HG02852 (cell line): ENCODE measurements at regions not wholly inside any gene's neighbourhood (a gene's known extent, or its start where the extent isn't known, plus 50 kb on each side); places are given as distances from the start of the nearest gene placed in this dataset.

Source experiments
- ATAC-seq: cut with Tn5 transposase; IDR thresholded peaks from one replicate; pipeline ENCODE4 v1.9.1; 2021; ENCODE audit warnings: mild to moderate bottlenecking, moderate library complexity; ENCODE audit not compliant: unreplicated experiment

DNA sequence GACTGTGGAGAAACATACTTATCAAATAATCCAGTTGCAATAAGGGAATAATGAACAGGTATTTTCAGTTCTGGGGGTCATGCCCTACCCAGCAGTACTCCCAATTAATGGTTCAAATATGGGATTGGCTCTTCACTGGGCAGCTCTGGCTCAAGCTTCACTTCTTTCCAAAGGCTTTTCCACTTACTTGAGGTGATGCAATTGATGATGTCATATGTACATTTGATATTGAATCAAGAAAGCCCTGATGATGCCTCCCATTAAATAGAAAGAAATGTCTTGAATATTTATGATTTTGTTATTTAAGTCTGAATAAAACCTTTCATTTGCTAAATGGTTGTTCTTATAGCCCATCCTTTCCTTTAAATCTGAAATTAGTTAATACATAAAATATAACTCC lies 789.9 kb downstream of the USP25 start:
- ATAC-seq = no peak

DNA sequence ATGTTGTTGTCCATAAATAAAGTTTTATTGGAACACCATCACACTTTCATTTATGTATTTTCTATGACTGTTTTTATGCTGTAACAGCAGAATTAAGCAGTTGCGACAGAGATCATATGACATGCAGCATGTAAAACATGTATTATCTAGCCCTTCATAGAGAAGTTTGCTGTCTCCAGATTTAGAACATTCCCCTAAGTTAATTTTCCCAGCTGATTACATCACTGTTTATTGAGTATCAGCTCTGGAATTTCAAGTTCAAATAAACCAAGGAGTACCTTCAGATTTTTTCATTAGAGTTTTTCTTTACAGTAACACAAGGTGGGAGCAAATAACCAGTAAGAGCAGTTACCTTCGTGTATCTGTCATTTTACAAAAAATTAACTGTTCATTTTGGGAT lies 792.8 kb downstream of the USP25 start:
- no peak for ATAC-seq

GRCh38 chr21:16530656-16531055 lies 800.9 kb downstream of the USP25 start:
- no peak for ATAC-seq

- ATAC-seq = no peak
Measured at GRCh38 chr21:16532840-16533239, 803.1 kb downstream of the USP25 start.

- no peak for ATAC-seq
Measured at GRCh38 chr21:16533692-16534407, 804.1 kb downstream of the USP25 start.

GRCh38 chr21:16534408-16535101 lies 804.8 kb downstream of the USP25 start:
- ATAC-seq = no peak

- no peak for ATAC-seq
Measured at GRCh38 chr21:16535102-16535422, 805.3 kb downstream of the USP25 start.

- ATAC-seq = no peak
Measured at GRCh38 chr21:16535626-16536025, 805.8 kb downstream of the USP25 start.

GRCh38 chr21:16536140-16536539 lies 806.4 kb downstream of the USP25 start:
- ATAC-seq = no peak

DNA sequence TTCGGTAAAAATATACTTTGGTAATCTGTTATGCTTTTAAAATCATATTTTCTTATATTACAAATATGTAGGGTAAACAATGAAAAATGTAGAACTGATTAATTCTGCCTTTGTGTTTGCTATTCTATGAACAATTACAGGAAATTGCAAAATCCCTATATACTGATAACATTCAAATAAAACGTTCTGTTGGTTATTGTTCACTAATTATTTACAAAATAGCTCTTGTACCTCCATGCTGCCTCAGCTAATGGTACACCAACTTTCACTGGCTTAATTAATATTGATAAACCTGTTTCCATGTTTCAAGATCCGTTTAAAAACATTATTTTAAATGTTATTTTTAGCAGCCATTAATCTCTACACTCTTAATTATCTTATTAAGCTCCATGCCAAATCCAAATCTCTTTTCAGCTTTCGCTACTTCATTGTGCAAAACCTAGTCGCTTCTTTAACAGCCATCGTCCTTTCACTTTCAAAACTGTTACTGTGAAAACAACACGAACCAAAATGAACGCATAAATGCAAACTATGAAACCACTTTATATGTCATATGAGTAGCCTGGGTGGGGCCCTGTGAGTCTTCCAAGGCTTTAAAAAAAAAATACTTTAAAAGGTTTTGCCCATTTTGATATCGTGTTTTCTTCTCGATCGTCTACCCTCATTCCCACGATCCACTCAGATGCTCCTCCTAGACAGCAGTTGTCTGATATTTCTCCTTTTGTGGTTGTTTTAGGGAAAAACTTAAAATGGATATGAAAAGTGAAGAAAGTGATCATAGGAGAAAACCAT lies 807.1 kb downstream of the USP25 start:
- ATAC-seq = no peak

GRCh38 chr21:16537501-16537900 lies 807.7 kb downstream of the USP25 start:
- no peak for ATAC-seq

GRCh38 chr21:16538405-16538804 lies 808.6 kb downstream of the USP25 start:
- ATAC-seq = no peak

DNA sequence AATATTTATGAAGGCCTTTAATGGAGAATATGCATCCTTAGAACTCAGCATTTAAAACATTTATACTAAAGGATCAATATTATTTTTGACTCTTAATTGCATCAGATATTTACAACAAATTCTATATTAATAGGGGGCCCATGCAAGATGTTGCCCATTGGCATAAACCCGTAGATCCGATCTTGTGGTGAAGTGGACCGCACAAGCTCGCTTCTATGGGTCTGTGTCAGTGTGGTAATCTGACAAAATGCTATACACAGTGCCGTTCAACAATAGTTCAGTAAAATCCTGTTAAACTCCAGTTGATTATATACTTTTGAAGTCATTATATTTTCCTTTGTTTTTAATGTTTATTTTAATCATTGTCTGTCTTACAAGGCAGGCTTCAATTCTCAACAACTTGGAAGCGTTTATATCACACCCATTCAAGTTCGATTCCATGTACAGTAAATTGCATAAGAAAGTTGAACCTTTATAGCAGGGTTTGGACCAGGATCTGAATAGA lies 809.2 kb downstream of the USP25 start:
- no peak for ATAC-seq

- no peak for ATAC-seq
Measured at GRCh38 chr21:16540966-16541727, 811.4 kb downstream of the USP25 start.

GRCh38 chr21:16550118-16550517 lies 820.3 kb downstream of the USP25 start:
- ATAC-seq = no peak

DNA sequence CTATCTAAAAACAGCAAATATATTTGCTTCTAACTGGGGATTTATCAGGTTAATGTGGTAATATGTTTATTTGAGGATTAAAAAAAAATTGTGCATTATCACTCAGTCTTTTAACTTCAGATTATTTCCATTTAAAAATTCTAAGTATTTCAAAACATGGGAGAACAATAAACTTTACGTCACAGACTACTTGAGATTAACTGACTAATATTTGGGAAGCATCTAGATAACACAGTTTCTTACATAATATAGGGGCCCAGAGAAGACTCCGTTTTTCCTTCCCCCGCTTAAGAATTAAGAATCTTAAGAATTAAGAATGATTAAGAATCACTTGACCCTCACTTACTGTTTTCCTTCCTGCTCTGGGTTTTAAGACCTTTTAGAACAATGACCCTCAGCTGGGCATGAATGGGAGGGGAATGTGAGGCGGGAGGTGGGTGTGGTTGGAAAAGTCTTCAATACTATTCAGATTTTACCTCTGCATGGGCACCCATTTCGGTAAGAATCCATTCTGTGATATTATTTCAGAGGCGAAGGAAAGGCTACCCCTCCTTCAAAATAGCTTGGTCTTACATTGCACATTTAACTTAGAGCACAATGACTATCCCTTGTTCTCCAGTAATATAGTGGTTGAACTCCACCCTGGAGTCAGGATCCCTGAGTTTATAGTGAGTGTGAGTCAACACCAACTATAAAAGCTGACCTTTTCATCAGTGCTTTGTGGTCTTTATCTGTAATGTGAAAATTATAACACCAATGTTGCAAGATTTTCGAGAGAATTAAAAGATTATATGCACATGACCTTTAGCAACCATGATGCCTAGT lies 821.3 kb downstream of the USP25 start:
- no peak for ATAC-seq

- ATAC-seq = no peak
Measured at GRCh38 chr21:16552880-16553279, 823.1 kb downstream of the USP25 start.

DNA sequence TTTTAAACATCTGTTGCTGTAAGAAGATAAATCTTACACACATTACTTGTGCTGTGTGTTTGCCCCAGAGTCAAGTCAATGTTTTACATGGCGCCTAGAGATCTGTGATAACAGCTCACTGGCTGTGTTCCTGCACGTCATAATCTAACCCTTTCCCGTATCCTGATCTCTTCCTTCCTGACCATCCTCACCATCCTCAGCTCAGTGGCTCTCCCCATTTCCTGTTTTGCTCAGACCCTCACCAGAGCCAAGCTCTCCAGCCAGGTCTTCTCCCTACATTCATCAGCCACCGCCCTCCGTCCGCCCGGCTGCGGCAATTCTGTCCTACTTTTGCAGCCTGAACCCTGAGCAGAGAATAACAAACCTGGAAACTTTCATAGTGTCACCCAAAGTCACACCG lies 824.7 kb downstream of the USP25 start:
- ATAC-seq = no peak

DNA sequence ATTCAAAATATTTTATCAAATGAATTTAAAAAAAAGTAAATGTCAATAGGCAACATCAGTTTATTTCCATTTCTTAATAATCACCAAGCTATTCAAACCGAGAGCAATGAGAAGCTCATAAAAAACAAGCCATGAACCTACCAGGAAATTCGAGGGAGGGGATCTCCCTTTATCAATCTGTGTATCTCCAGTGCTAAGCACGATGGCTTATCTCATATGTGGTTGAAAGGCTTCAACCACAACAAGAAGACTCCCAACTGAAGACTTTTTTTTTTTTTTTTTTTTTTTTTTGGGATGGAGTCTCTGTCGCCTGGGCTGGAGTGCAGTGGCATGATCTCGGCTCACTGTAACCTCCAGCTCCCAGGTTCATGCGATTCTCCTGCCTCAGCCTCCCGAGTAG lies 833.3 kb downstream of the USP25 start:
- no peak for ATAC-seq

DNA sequence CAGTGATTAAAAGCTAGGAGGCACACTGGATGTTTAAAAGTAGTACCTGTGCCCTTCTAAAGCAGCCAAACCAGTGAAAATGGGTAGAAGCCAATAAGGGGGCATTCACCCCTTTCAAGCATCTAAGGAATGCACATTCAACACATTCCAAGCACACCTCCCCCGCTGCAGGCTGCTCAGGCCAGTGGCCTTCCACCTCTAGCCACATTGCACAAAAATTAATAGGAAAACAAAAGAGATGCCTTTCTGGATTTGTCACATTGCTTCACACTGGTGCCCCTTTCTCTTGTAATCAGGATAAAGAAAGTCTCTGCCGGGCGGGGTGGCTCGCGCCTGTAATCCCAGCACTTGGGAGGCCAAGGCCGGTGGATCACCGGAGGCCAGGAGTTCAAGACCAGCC lies 834.0 kb downstream of the USP25 start:
- no peak for ATAC-seq
